B cell (primary cell): ENCODE measurements at regions not wholly inside any gene's neighbourhood (a gene's known extent, or its start where the extent isn't known, plus 50 kb on each side); places are given as distances from the start of the nearest gene placed in this dataset.

Source experiments
- ATAC-seq: fragments of 200-7000 bp; cut with Tn5 transposase; one replicate; pipeline ENCODE4 v1.10.0; 2021; ENCODE audit warnings: low read depth, mild to moderate bottlenecking, moderate number of reproducible peaks, moderate library complexity
- CTCF ChIA-PET: fragments of 350-600 bp; sonication (Branson Sonifier 250); formaldehyde crosslinking; loops from one replicate; lab custom pipeline; 2021; ENCODE audit warnings: antibody characterized with exemption, inconsistent platforms; lab: Charles Lee
- POLR2A ChIA-PET: fragments of 350-600 bp; sonication (Branson Sonifier 250); formaldehyde crosslinking; loops from one replicate; lab custom pipeline; 2021; ENCODE audit warnings: antibody characterized with exemption; lab: Charles Lee
- DNase-seq: peaks from one replicate; pipeline ENCODE4 v3.0.0; 2013
- H2AFZ ChIP-seq: 2 replicates; pipeline ENCODE4 v1.6.1; 2012; ENCODE audit warnings: mild to moderate bottlenecking, low read depth, low read length; ENCODE audit not compliant: insufficient read depth, poor library complexity, severe bottlenecking
- H3K27ac ChIP-seq, 2 donors: 1 replicate in 1 of 2; 2 replicates in 1 of 2; pipeline ENCODE4 v1.5.1; 2012 to 2013; ENCODE audit warnings: low read length in 2 of 2, mild to moderate bottlenecking in 2 of 2, moderate library complexity in 1 of 2
- H3K27me3 ChIP-seq, 4 experiments: fragments of 200-600 bp in 1 of 4; sonication (generic) in 1 of 4; replicated peaks in 1 of 4; 1 replicate in 2 of 4; 2 replicates in 2 of 4; pipeline versions ENCODE4 v1.6.1 to v1.7.0; 2013 to 2016; ENCODE audit warnings: low read length in 3 of 4, mild to moderate bottlenecking in 2 of 4, mixed read lengths in 1 of 4, moderate library complexity in 1 of 4; ENCODE audit not compliant: insufficient read depth in 4 of 4, control insufficient read depth in 3 of 4; ENCODE audit errors: control extremely low read depth in 1 of 4
- H3K36me3 ChIP-seq, 2 experiments: replicated peaks in 1 of 2; 1 replicate in 1 of 2; 2 replicates in 1 of 2; pipeline versions ENCODE4 v1.6.1 to v1.7.1; 2013; ENCODE audit warnings: low read length in 1 of 2; ENCODE audit not compliant: insufficient read depth in 2 of 2, control insufficient read depth in 1 of 2; ENCODE audit errors: control extremely low read depth in 1 of 2, extremely low read depth in 1 of 2
- H3K4me1 ChIP-seq, 2 donors: fragments of 200-600 bp in 1 of 2; sonication (generic) in 1 of 2; 1 replicate in 1 of 2; 2 replicates in 1 of 2; pipeline versions ENCODE4 v1.5.1 to v1.6.1; 2013 to 2017; ENCODE audit warnings: low read length in 2 of 2; ENCODE audit not compliant: control insufficient read depth in 2 of 2, insufficient read depth in 2 of 2
- H3K4me2 ChIP-seq: replicated peaks from 2 replicates; pipeline ENCODE3; 2012; ENCODE audit warnings: mild to moderate bottlenecking, low read depth, low read length; ENCODE audit not compliant: poor library complexity, severe bottlenecking
- H3K4me3 ChIP-seq, 5 experiments: fragments of 200-600 bp in 1 of 5; sonication (generic) in 1 of 5; 1 replicate in 3 of 5; 2 replicates in 2 of 5; pipeline versions ENCODE4 v1.5.1 to v1.7.0; 2011 to 2016; ENCODE audit warnings: low read length in 4 of 5, mild to moderate bottlenecking in 4 of 5, low read depth in 2 of 5, control low read depth in 1 of 5, moderate library complexity in 1 of 5; ENCODE audit not compliant: insufficient read depth in 1 of 5; ENCODE audit errors: control extremely low read depth in 1 of 5, extremely low read depth in 1 of 5
- H3K79me2 ChIP-seq: fragments of 200-600 bp; sonication (generic); one replicate; pipeline ENCODE4 v1.6.0; 2016; ENCODE audit warnings: low read length; ENCODE audit not compliant: control insufficient read depth, insufficient read depth
- H3K9ac ChIP-seq: fragments of 200-600 bp; sonication (generic); 2 replicates; pipeline ENCODE4 v1.6.1; 2017; ENCODE audit warnings: mild to moderate bottlenecking, low read length, moderate library complexity
- H3K9me3 ChIP-seq, 3 donors: one replicate each; pipeline versions ENCODE4 v1.6.1 to v1.7.1; 2013; ENCODE audit warnings: low read length in 2 of 3; ENCODE audit not compliant: control insufficient read depth in 2 of 3, insufficient read depth in 1 of 3; ENCODE audit errors: control extremely low read depth in 1 of 3
- H4K20me1 ChIP-seq: 2 replicates; pipeline ENCODE4 v1.6.0; 2012; ENCODE audit warnings: mild to moderate bottlenecking, low read length; ENCODE audit not compliant: insufficient read depth, control insufficient read depth, poor library complexity, severe bottlenecking
- H3K27ac Mint-ChIP-seq: one replicate; pipeline ENCODE4 v1.8.0; 2021; ENCODE audit warnings: mixed read lengths
- H3K27me3 Mint-ChIP-seq: one replicate; pipeline ENCODE4 v1.8.0; 2021; ENCODE audit warnings: mixed read lengths
- H3K4me1 Mint-ChIP-seq: one replicate; pipeline ENCODE4 v1.8.0; 2021; ENCODE audit warnings: mixed read lengths
- H3K4me3 Mint-ChIP-seq: one replicate; pipeline ENCODE4 v1.8.0; 2021; ENCODE audit warnings: mixed read lengths
- H3K9me3 Mint-ChIP-seq: one replicate; pipeline ENCODE4 v1.8.0; 2022; ENCODE audit warnings: mixed read lengths; ENCODE audit not compliant: insufficient read depth
- CTCF ChIP-seq: fragments of 200-600 bp; IDR thresholded peaks from one replicate; pipeline ENCODE4 v1.8.0; 2022; ENCODE audit warnings: antibody characterized with exemption, mild to moderate bottlenecking
- EZH2 ChIP-seq: IDR thresholded peaks from 2 replicates; pipeline ENCODE4 v1.6.1; 2012; ENCODE audit warnings: borderline replicate concordance, low read depth, mild to moderate bottlenecking, moderate library complexity, low read length; ENCODE audit not compliant: insufficient read depth, poor library complexity, severe bottlenecking
- WGBS: methylation state at CpG from one replicate; pipeline ENCODE4 v1.1.5; 2013; ENCODE audit warnings: missing lambda C conversion rate; ENCODE audit not compliant: insufficient coverage; 5-methylcytosine and 5-hydroxymethylcytosine counted together
- intact Hi-C: fragments of 100-400 bp; cut with micrococcal nuclease; formaldehyde crosslinking; loops from one replicate; pipeline ENCODE4 v1.10.0; 2022

DNA sequence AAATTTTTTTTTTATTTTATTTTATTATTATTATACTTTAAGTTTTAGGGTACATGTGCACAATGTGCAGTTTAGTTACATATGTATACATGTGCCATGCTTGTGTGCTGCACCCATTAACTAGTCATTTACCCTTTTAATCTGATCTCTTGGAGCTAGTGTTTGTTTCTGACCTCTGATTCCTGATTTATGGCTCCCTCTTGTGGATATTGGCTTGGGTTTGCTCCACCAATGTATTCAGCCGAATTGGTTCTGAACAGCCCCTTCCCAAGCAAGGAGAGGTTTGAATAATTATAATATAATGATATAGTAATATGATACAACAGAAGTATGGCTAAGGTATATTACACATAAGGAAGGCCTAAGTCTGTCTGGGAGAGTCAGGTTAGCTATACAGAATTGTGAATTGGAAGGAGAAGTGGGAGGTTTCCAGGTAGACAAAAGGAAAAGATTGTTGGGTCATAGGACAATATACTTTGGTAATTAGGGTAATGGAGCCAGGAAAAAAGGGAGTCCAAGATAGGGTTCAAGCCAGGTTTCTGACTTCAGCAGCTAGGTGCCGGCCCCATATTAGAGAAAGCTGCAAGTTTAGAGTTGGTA lies 53.1 kb upstream of the HMCN1 start:
- intact Hi-C loops = loop anchor here (2.0 to 5.0 kb wide), 2 partner anchors 634 to 876 kb away; partner anchors contain the start of gene RNF2
- H3K4me3 ChIP-seq = no peak overlapping the region
- DNase-seq = peak; percentile 64

More for the DNA sequence above, 53.1 kb upstream of the HMCN1 start:
- Mint-ChIP-seq H3K9me3 (no peaks in the 10 kb centered on the region), H3K4me3 (no peak overlapping the region), H3K27me3 (no peaks in the 10 kb centered on the region), H3K4me1 (peaks cover 19% of the 10 kb centered on the region), H3K27ac (no peak overlapping the region)
- Histone ChIP-seq H3K36me3 (no peaks in the 10 kb centered on the region), H3K4me1 (peaks cover 9 to 11% of the 10 kb centered on the region in 2 donors), H3K27ac (no peak overlapping the region), H3K4me2 (no peak overlapping the region), H3K9me3 (no peaks in the 10 kb centered on the region), H3K9ac (no peak overlapping the region), H2AFZ (no peak overlapping the region), H4K20me1 (no peaks in the 10 kb centered on the region), H3K27me3 (peaks cover 0 to 2% (median 0%) of the 10 kb centered on the region in 4 experiments), H3K79me2 (no peaks in the 10 kb centered on the region)
- TF ChIP-seq EZH2 (no peak), CTCF (peak; percentile 68)
- peak; percentile 47 for ATAC-seq
- WGBS = no CpG with 5 or more reads among the region's 2 CpGs
- ChIA-PET CTCF (interaction anchor here (0.6 to 4.0 kb wide), 48 partner anchors 9 to 878 kb away, joined by 3 to 53 read pairs (median 4); partner anchors contain the start of genes IVNS1ABP and SWT1), POLR2A (interaction anchor here (0.7 to 1.5 kb wide), 4 partner anchors 13 to 367 kb away, joined by 3 to 6 read pairs (median 4); partner anchors contain the start of gene IVNS1ABP)
